ENCODE measurements at regions not wholly inside any gene's neighbourhood (a gene's known extent, or its start where the extent isn't known, plus 50 kb on each side); places are given as distances from the start of the nearest gene placed in this dataset.
"Not testable (repeated sequence)": the region's sequence is repeated elsewhere in the genome, so short reads cannot be mapped to it uniquely, and the experiment has no call there.

DNA sequence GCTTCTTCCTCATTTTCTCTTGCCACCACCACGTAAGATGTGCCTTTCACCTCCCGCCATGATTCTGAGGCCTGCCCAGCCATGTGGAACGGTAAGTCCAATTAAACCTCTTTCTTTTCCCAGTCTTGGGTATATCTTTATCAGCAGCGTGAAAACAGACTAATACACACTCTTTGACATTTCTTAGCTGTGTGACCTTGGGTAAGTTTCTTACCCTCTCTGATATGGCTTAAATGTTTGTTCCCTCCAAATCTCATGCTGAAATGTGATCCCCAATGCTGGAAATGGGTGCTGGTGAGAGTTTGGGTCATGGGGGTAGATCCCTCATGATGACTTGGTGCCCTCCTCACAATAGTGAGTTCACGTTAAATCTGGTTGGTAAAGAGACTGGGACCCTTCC lies 188.8 kb upstream of the IRX4 start:
- no peaks in the 10 kb centered on the region for H3K79me2 ChIP-seq (ENCODE audit: control insufficient read depth, insufficient read depth, low read length)
- FAIRE-seq (no peak), DNase-seq (ENCODE audit: low read depth, low spot score) (no peak)
- H3K27ac ChIP-seq (ENCODE audit: insufficient read depth, low read depth, low read length): no peak overlapping the region
- no TSS peak for BruUV-seq (replicated peaks)
- H3K36me3 ChIP-seq (ENCODE audit: control insufficient read depth in 2 of 2, extremely low read depth in 1 of 2, insufficient read depth in 2 of 2, low read length in 2 of 2): no peaks in the 10 kb centered on the region
- intact Hi-C loops (cut with micrococcal nuclease) (no loop called here), dilution Hi-C loops (cut with MboI; ENCODE audit: extremely low pct_ligation_motif_present, low sequenced_read_pairs) (no loop called here)
- no peaks in the 10 kb centered on the region for H4K20me1 ChIP-seq (replicated peaks; ENCODE audit: control insufficient read depth, extremely low read depth, insufficient read depth, low read length)
- H3K9ac ChIP-seq (replicated peaks; ENCODE audit: extremely low read depth, insufficient read depth, low read length): no peak overlapping the region
- H3K9me3 ChIP-seq (replicated peaks; ENCODE audit: control insufficient read depth, insufficient read depth, low read length): peaks cover 3% of the 10 kb centered on the region
- no peak overlapping the region for H2AFZ ChIP-seq (ENCODE audit: low read depth, low read length)
- H3K27me3 ChIP-seq (ENCODE audit: control insufficient read depth in 2 of 2, insufficient read depth in 2 of 2, low read length in 2 of 2): no peaks in the 10 kb centered on the region
- no peaks in the 10 kb centered on the region for H3K4me1 ChIP-seq (ENCODE audit: control insufficient read depth, extremely low read depth, insufficient read depth, low read length)
- CTCF ChIA-PET: no interaction called here
- POLR2A ChIA-PET: no interaction called here
- no peak overlapping the region for H3K4me3 ChIP-seq (replicated peaks in 1 of 3; ENCODE audit: insufficient read depth in 1 of 3, low read depth in 1 of 3, low read length in 3 of 3)
- no peak overlapping the region for H3K4me2 ChIP-seq (ENCODE audit: insufficient read depth, low read length)
- TF ChIP-seq, protein P1, sequence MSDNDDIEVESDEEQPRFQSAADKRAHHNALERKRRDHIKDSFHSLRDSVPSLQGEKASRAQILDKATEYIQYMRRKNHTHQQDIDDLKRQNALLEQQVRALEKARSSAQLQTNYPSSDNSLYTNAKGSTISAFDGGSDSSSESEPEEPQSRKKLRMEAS (IDR thresholded peaks at IDR 0.05; ENCODE audit: insufficient read depth, insufficient read length): no peak
- TF ChIP-seq FOS (IDR thresholded peaks at IDR 0.05; ENCODE audit: borderline replicate concordance, insufficient read depth, low read length): no peak
- no peak for TF ChIP-seq GATA2 (IDR thresholded peaks at IDR 0.05; ENCODE audit: insufficient read depth, insufficient read length, low read depth, low read length)
- TF ChIP-seq, protein P2, sequence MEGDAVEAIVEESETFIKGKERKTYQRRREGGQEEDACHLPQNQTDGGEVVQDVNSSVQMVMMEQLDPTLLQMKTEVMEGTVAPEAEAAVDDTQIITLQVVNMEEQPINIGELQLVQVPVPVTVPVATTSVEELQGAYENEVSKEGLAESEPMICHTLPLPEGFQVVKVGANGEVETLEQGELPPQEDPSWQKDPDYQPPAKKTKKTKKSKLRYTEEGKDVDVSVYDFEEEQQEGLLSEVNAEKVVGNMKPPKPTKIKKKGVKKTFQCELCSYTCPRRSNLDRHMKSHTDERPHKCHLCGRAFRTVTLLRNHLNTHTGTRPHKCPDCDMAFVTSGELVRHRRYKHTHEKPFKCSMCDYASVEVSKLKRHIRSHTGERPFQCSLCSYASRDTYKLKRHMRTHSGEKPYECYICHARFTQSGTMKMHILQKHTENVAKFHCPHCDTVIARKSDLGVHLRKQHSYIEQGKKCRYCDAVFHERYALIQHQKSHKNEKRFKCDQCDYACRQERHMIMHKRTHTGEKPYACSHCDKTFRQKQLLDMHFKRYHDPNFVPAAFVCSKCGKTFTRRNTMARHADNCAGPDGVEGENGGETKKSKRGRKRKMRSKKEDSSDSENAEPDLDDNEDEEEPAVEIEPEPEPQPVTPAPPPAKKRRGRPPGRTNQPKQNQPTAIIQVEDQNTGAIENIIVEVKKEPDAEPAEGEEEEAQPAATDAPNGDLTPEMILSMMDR (IDR thresholded peaks at IDR 0.05; ENCODE audit: extremely low read depth in 1 of 2, insufficient read depth in 1 of 2, low read depth in 1 of 2, low read length in 2 of 2): no peak
- TF ChIP-seq JUN (IDR thresholded peaks at IDR 0.05; ENCODE audit: borderline replicate concordance, insufficient read depth, insufficient read length, low read depth): no peak
- TF ChIP-seq POLR2A (IDR thresholded peaks at IDR 0.05; ENCODE audit: low read depth, low read length): no peak
- no peak for TF ChIP-seq MYC (IDR thresholded peaks at IDR 0.05; ENCODE audit: low read depth, low read length)
- no peak for TF ChIP-seq EZH2 (IDR thresholded peaks at IDR 0.05; ENCODE audit: borderline replicate concordance, low read depth, low read length, severe bottlenecking)
- no peak for TF ChIP-seq POLR2AphosphoS5 (IDR thresholded peaks at IDR 0.05; ENCODE audit: insufficient read depth, low read depth, low read length)
- H3K9me1 ChIP-seq (replicated peaks; ENCODE audit: control insufficient read depth, extremely low read depth, insufficient read depth, low read length): no peaks in the 10 kb centered on the region

DNA sequence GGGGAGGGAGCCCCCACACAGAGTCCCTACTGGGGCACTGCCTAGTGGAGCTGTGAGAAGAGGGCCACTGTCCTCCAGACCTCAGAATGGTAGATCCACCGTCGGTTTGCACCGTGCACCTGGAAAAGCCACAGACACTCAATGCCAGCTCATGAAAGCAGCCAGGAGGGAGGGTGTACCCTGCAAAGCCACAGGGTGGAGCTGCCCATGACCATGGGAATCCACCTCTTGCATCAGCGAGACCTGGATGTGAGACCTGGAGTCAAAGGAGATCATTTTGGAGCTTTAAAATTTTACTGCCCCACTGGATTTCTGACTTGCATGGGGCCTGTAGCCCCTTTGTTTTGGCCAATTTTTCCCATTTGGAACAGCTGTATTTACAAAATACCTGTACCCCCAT lies 188.1 kb upstream of the IRX4 start:
- H3K9me3 ChIP-seq (replicated peaks; ENCODE audit: control insufficient read depth, insufficient read depth, low read length); intact Hi-C loops (cut with micrococcal nuclease); H3K4me2 ChIP-seq (ENCODE audit: insufficient read depth, low read length); H2AFZ ChIP-seq (ENCODE audit: low read depth, low read length); H3K4me1 ChIP-seq (ENCODE audit: control insufficient read depth, extremely low read depth, insufficient read depth, low read length); FAIRE-seq; H3K79me2 ChIP-seq (ENCODE audit: control insufficient read depth, insufficient read depth, low read length); POLR2A ChIA-PET; H3K9ac ChIP-seq (replicated peaks; ENCODE audit: extremely low read depth, insufficient read depth, low read length); H3K36me3 ChIP-seq (ENCODE audit: control insufficient read depth in 2 of 2, extremely low read depth in 1 of 2, insufficient read depth in 2 of 2, low read length in 2 of 2); DNase-seq (ENCODE audit: low read depth, low spot score); dilution Hi-C loops (cut with MboI; ENCODE audit: extremely low pct_ligation_motif_present, low sequenced_read_pairs); H3K9me1 ChIP-seq (replicated peaks; ENCODE audit: control insufficient read depth, extremely low read depth, insufficient read depth, low read length); H3K4me3 ChIP-seq (replicated peaks in 1 of 3; ENCODE audit: insufficient read depth in 1 of 3, low read depth in 1 of 3, low read length in 3 of 3); CTCF ChIA-PET; H3K27ac ChIP-seq (ENCODE audit: insufficient read depth, low read depth, low read length); BruUV-seq (replicated peaks); H3K27me3 ChIP-seq (ENCODE audit: control insufficient read depth in 2 of 2, insufficient read depth in 2 of 2, low read length in 2 of 2); H4K20me1 ChIP-seq (replicated peaks; ENCODE audit: control insufficient read depth, extremely low read depth, insufficient read depth, low read length): not testable (repeated sequence)

Data from endothelial cell of umbilical vein (primary cell).